GM23338 (cell line): ENCODE measurements at regions not wholly inside any gene's neighbourhood (a gene's known extent, or its start where the extent isn't known, plus 50 kb on each side); places are given as distances from the start of the nearest gene placed in this dataset.

ENCODE experiments used
- EZH2 ChIP-seq: fragments of 200-600 bp; sonication (generic); IDR thresholded peaks from one replicate; pipeline ENCODE4 v1.8.0; 2017; ENCODE audit warnings: antibody characterized with exemption, mild to moderate bottlenecking, low read depth; ENCODE audit not compliant: unreplicated experiment
- EZH2phosphoT487 ChIP-seq: fragments of 200-600 bp; sonication (generic); IDR thresholded peaks from one replicate; pipeline ENCODE4 v1.8.1; 2018; ENCODE audit warnings: antibody characterized with exemption; ENCODE audit not compliant: unreplicated experiment
- JUNB ChIP-seq: IDR thresholded peaks from one replicate; pipeline ENCODE4 v1.6.1; 2016; ENCODE audit warnings: antibody characterized with exemption; ENCODE audit not compliant: unreplicated experiment
- NANOG ChIP-seq: IDR thresholded peaks from 2 replicates; pipeline ENCODE4 v1.6.1; 2016; ENCODE audit warnings: antibody characterized with exemption, borderline replicate concordance
- POLR2AphosphoS5 ChIP-seq: IDR thresholded peaks from 2 replicates; pipeline ENCODE4 v1.6.1; 2016; ENCODE audit warnings: antibody characterized with exemption, low read depth
- TF ChIP-seq, protein P1 (sequence below), 2 experiments: fragments of 200-600 bp in 1 of 2; sonication (generic) in 1 of 2; conservative IDR thresholded peaks; 2 replicates each; pipeline versions ENCODE4 v1.5.1 to v1.6.1; 2016 to 2017; ENCODE audit warnings: antibody characterized with exemption in 2 of 2, low read depth in 2 of 2, mild to moderate bottlenecking in 2 of 2, moderate library complexity in 1 of 2
- TF ChIP-seq, protein P2 (sequence below): IDR thresholded peaks from one replicate; pipeline ENCODE4 v1.6.1; 2018; ENCODE audit warnings: antibody characterized with exemption; ENCODE audit not compliant: unreplicated experiment

DNA sequence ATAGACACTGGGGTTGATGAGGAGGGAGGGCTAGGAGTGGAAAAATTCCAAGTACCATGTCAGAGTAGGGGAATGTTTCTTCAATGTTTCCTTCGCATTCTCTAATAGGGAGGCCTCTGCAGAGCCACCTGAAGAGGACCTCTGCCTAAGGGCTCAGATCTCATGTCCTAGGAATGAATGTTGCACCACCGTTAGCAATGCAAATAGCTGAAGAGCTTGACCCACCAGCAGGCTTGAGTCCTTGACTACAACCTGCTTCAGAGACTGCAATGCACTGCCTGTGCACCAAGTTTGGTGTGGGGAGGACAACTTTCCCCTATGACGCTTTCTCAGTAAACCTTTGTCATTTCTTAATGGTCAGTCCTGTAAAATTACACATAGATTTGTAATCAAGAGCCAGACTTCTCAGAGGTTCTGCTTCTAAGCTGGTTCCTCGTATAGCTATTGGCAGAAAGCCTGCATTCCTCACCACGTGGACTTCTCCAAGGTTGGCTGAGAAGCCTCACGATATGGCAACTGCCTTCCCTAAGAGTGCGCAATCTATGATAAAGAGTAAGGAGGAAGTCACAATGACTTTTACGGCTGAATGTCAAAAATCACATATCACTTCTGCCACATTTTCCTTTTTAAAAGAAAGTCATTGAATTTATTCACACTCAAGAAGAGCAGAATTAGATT is 600.7 kb upstream of the PTGER4 start:
- TF ChIP-seq EZH2phosphoT487, result no peak
- TF ChIP-seq, protein P1, sequence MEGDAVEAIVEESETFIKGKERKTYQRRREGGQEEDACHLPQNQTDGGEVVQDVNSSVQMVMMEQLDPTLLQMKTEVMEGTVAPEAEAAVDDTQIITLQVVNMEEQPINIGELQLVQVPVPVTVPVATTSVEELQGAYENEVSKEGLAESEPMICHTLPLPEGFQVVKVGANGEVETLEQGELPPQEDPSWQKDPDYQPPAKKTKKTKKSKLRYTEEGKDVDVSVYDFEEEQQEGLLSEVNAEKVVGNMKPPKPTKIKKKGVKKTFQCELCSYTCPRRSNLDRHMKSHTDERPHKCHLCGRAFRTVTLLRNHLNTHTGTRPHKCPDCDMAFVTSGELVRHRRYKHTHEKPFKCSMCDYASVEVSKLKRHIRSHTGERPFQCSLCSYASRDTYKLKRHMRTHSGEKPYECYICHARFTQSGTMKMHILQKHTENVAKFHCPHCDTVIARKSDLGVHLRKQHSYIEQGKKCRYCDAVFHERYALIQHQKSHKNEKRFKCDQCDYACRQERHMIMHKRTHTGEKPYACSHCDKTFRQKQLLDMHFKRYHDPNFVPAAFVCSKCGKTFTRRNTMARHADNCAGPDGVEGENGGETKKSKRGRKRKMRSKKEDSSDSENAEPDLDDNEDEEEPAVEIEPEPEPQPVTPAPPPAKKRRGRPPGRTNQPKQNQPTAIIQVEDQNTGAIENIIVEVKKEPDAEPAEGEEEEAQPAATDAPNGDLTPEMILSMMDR (conservative IDR thresholded peaks at IDR 0.05; ENCODE audit: low read depth in 2 of 2), result no peak
- TF ChIP-seq, protein P2, sequence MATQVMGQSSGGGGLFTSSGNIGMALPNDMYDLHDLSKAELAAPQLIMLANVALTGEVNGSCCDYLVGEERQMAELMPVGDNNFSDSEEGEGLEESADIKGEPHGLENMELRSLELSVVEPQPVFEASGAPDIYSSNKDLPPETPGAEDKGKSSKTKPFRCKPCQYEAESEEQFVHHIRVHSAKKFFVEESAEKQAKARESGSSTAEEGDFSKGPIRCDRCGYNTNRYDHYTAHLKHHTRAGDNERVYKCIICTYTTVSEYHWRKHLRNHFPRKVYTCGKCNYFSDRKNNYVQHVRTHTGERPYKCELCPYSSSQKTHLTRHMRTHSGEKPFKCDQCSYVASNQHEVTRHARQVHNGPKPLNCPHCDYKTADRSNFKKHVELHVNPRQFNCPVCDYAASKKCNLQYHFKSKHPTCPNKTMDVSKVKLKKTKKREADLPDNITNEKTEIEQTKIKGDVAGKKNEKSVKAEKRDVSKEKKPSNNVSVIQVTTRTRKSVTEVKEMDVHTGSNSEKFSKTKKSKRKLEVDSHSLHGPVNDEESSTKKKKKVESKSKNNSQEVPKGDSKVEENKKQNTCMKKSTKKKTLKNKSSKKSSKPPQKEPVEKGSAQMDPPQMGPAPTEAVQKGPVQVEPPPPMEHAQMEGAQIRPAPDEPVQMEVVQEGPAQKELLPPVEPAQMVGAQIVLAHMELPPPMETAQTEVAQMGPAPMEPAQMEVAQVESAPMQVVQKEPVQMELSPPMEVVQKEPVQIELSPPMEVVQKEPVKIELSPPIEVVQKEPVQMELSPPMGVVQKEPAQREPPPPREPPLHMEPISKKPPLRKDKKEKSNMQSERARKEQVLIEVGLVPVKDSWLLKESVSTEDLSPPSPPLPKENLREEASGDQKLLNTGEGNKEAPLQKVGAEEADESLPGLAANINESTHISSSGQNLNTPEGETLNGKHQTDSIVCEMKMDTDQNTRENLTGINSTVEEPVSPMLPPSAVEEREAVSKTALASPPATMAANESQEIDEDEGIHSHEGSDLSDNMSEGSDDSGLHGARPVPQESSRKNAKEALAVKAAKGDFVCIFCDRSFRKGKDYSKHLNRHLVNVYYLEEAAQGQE, result no peak
- no peak for TF ChIP-seq POLR2AphosphoS5
- TF ChIP-seq EZH2, result no peak
- no peak for TF ChIP-seq JUNB
- no peak for TF ChIP-seq NANOG
